ENCODE measurements at regions not wholly inside any gene's neighbourhood (a gene's known extent, or its start where the extent isn't known, plus 50 kb on each side); places are given as distances from the start of the nearest gene placed in this dataset.
"Not testable (repeated sequence)": the region's sequence is repeated elsewhere in the genome, so short reads cannot be mapped to it uniquely, and the experiment has no call there.

- TF ChIP-seq POLR2AphosphoS5, CTCF, POLR2A, EP300 (IDR thresholded peaks at IDR 0.05): not testable (repeated sequence)
Observed at GRCh38 chr4:96458031-96458430, 618.1 kb downstream of the PDHA2 start.

All from suprapubic skin (tissue), 4 donors.